ENCODE measurements at regions not wholly inside any gene's neighbourhood (a gene's known extent, or its start where the extent isn't known, plus 50 kb on each side); places are given as distances from the start of the nearest gene placed in this dataset.
"Not testable (repeated sequence)": the region's sequence is repeated elsewhere in the genome, so short reads cannot be mapped to it uniquely, and the experiment has no call there.

GRCh38 chr6:44042989-44043478 lies 84.2 kb downstream of the MRPL14 start:
- no peaks in the 10 kb centered on the region for H3K4me1 ChIP-seq (ENCODE audit: control insufficient read depth, insufficient read depth, low read length, poor library complexity, severe bottlenecking)
- no peak overlapping the region for H3K27ac ChIP-seq (ENCODE audit: insufficient read depth, low read length, poor library complexity, severe bottlenecking)
- H3K9me3 ChIP-seq (ENCODE audit: control insufficient read depth, low read length): no peaks in the 10 kb centered on the region
- DNase-seq: no peak
- H3K4me3 ChIP-seq (ENCODE audit: insufficient read depth, low read depth, low read length, poor library complexity, severe bottlenecking): no peak overlapping the region
- H3K27me3 ChIP-seq (replicated peaks; ENCODE audit: control insufficient read depth, insufficient read depth, low read length, poor library complexity, severe bottlenecking): no peaks in the 10 kb centered on the region
- H3K36me3 ChIP-seq (ENCODE audit: control insufficient read depth, insufficient read depth, low read length): no peaks in the 10 kb centered on the region

GRCh38 chr6:44042261-44042988 lies 84.8 kb downstream of the MRPL14 start:
- H3K27ac ChIP-seq (ENCODE audit: insufficient read depth, low read length, poor library complexity, severe bottlenecking): no peak overlapping the region
- H3K27me3 ChIP-seq (replicated peaks; ENCODE audit: control insufficient read depth, insufficient read depth, low read length, poor library complexity, severe bottlenecking): no peaks in the 10 kb centered on the region
- no peak for DNase-seq
- H3K4me3 ChIP-seq (ENCODE audit: insufficient read depth, low read depth, low read length, poor library complexity, severe bottlenecking): no peak overlapping the region
- H3K36me3 ChIP-seq (ENCODE audit: control insufficient read depth, insufficient read depth, low read length): no peaks in the 10 kb centered on the region
- no peaks in the 10 kb centered on the region for H3K4me1 ChIP-seq (ENCODE audit: control insufficient read depth, insufficient read depth, low read length, poor library complexity, severe bottlenecking)
- no peaks in the 10 kb centered on the region for H3K9me3 ChIP-seq (ENCODE audit: control insufficient read depth, low read length)

- Histone ChIP-seq H3K36me3 (ENCODE audit: control insufficient read depth, insufficient read depth, low read length) (no peaks in the 10 kb centered on the region), H3K27me3 (replicated peaks; ENCODE audit: control insufficient read depth, insufficient read depth, low read length, poor library complexity, severe bottlenecking) (no peaks in the 10 kb centered on the region), H3K9me3 (ENCODE audit: control insufficient read depth, low read length) (no peaks in the 10 kb centered on the region), H3K4me1 (ENCODE audit: control insufficient read depth, insufficient read depth, low read length, poor library complexity, severe bottlenecking) (no peaks in the 10 kb centered on the region), H3K27ac (ENCODE audit: insufficient read depth, low read length, poor library complexity, severe bottlenecking) (no peak overlapping the region), H3K4me3 (ENCODE audit: insufficient read depth, low read depth, low read length, poor library complexity, severe bottlenecking) (no peak overlapping the region)
- no peak for DNase-seq
These were observed 85.6 kb downstream of the MRPL14 start for GRCh38 chr6:44041461-44042260.

GRCh38 chr6:44040786-44041185 lies 86.5 kb downstream of the MRPL14 start:
- no peaks in the 10 kb centered on the region for H3K9me3 ChIP-seq (ENCODE audit: control insufficient read depth, low read length)
- H3K27me3 ChIP-seq (replicated peaks; ENCODE audit: control insufficient read depth, insufficient read depth, low read length, poor library complexity, severe bottlenecking): no peaks in the 10 kb centered on the region
- no peaks in the 10 kb centered on the region for H3K4me1 ChIP-seq (ENCODE audit: control insufficient read depth, insufficient read depth, low read length, poor library complexity, severe bottlenecking)
- DNase-seq: no peak
- H3K27ac ChIP-seq (ENCODE audit: insufficient read depth, low read length, poor library complexity, severe bottlenecking): no peak overlapping the region
- H3K4me3 ChIP-seq (ENCODE audit: insufficient read depth, low read depth, low read length, poor library complexity, severe bottlenecking): no peak overlapping the region
- no peaks in the 10 kb centered on the region for H3K36me3 ChIP-seq (ENCODE audit: control insufficient read depth, insufficient read depth, low read length)

GRCh38 chr6:44039839-44040350 lies 87.4 kb downstream of the MRPL14 start:
- DNase-seq: no peak
- no peak overlapping the region for H3K27ac ChIP-seq (ENCODE audit: insufficient read depth, low read length, poor library complexity, severe bottlenecking)
- no peaks in the 10 kb centered on the region for H3K4me1 ChIP-seq (ENCODE audit: control insufficient read depth, insufficient read depth, low read length, poor library complexity, severe bottlenecking)
- H3K9me3 ChIP-seq (ENCODE audit: control insufficient read depth, low read length): no peaks in the 10 kb centered on the region
- H3K4me3 ChIP-seq (ENCODE audit: insufficient read depth, low read depth, low read length, poor library complexity, severe bottlenecking): no peak overlapping the region
- no peaks in the 10 kb centered on the region for H3K36me3 ChIP-seq (ENCODE audit: control insufficient read depth, insufficient read depth, low read length)
- H3K27me3 ChIP-seq (replicated peaks; ENCODE audit: control insufficient read depth, insufficient read depth, low read length, poor library complexity, severe bottlenecking): no peaks in the 10 kb centered on the region

GRCh38 chr6:44039191-44039719 lies 88.0 kb downstream of the MRPL14 start:
- no peak overlapping the region for H3K4me3 ChIP-seq (ENCODE audit: insufficient read depth, low read depth, low read length, poor library complexity, severe bottlenecking)
- no peaks in the 10 kb centered on the region for H3K4me1 ChIP-seq (ENCODE audit: control insufficient read depth, insufficient read depth, low read length, poor library complexity, severe bottlenecking)
- no peak overlapping the region for H3K27ac ChIP-seq (ENCODE audit: insufficient read depth, low read length, poor library complexity, severe bottlenecking)
- no peaks in the 10 kb centered on the region for H3K36me3 ChIP-seq (ENCODE audit: control insufficient read depth, insufficient read depth, low read length)
- H3K27me3 ChIP-seq (replicated peaks; ENCODE audit: control insufficient read depth, insufficient read depth, low read length, poor library complexity, severe bottlenecking): no peaks in the 10 kb centered on the region
- no peak for DNase-seq
- H3K9me3 ChIP-seq (ENCODE audit: control insufficient read depth, low read length): no peaks in the 10 kb centered on the region

- Histone ChIP-seq H3K36me3 (ENCODE audit: control insufficient read depth, insufficient read depth, low read length) (no peaks in the 10 kb centered on the region), H3K9me3 (ENCODE audit: control insufficient read depth, low read length) (no peaks in the 10 kb centered on the region), H3K27me3 (replicated peaks; ENCODE audit: control insufficient read depth, insufficient read depth, low read length, poor library complexity, severe bottlenecking) (no peaks in the 10 kb centered on the region), H3K4me3 (ENCODE audit: insufficient read depth, low read depth, low read length, poor library complexity, severe bottlenecking) (no peak overlapping the region), H3K27ac (ENCODE audit: insufficient read depth, low read length, poor library complexity, severe bottlenecking) (no peak overlapping the region), H3K4me1 (ENCODE audit: control insufficient read depth, insufficient read depth, low read length, poor library complexity, severe bottlenecking) (no peaks in the 10 kb centered on the region)
- DNase-seq: no peak
These were observed 88.6 kb downstream of the MRPL14 start for GRCh38 chr6:44038543-44039065.

- Histone ChIP-seq H3K4me3 (ENCODE audit: insufficient read depth, low read depth, low read length, poor library complexity, severe bottlenecking) (no peak overlapping the region), H3K36me3 (ENCODE audit: control insufficient read depth, insufficient read depth, low read length) (no peaks in the 10 kb centered on the region), H3K27me3 (replicated peaks; ENCODE audit: control insufficient read depth, insufficient read depth, low read length, poor library complexity, severe bottlenecking) (no peaks in the 10 kb centered on the region), H3K9me3 (ENCODE audit: control insufficient read depth, low read length) (no peaks in the 10 kb centered on the region), H3K4me1 (ENCODE audit: control insufficient read depth, insufficient read depth, low read length, poor library complexity, severe bottlenecking) (no peaks in the 10 kb centered on the region), H3K27ac (ENCODE audit: insufficient read depth, low read length, poor library complexity, severe bottlenecking) (no peak overlapping the region)
- no peak for DNase-seq
These were observed 89.3 kb downstream of the MRPL14 start for GRCh38 chr6:44037847-44038542.

GRCh38 chr6:44037276-44037675 lies 90.0 kb downstream of the MRPL14 start:
- not testable (repeated sequence) for H3K27ac ChIP-seq (ENCODE audit: insufficient read depth, low read length, poor library complexity, severe bottlenecking)

More at GRCh38 chr6:44037276-44037675, 90.0 kb downstream of the MRPL14 start:
- not testable (repeated sequence) for H3K4me1 ChIP-seq (ENCODE audit: control insufficient read depth, insufficient read depth, low read length, poor library complexity, severe bottlenecking); H3K4me3 ChIP-seq (ENCODE audit: insufficient read depth, low read depth, low read length, poor library complexity, severe bottlenecking); DNase-seq; H3K9me3 ChIP-seq (ENCODE audit: control insufficient read depth, low read length); H3K27me3 ChIP-seq (replicated peaks; ENCODE audit: control insufficient read depth, insufficient read depth, low read length, poor library complexity, severe bottlenecking); H3K36me3 ChIP-seq (ENCODE audit: control insufficient read depth, insufficient read depth, low read length)

Data from effector memory CD4-positive, alpha-beta T cell (primary cell).